HT1080 (cell line): ENCODE measurements at regions not wholly inside any gene's neighbourhood (a gene's known extent, or its start where the extent isn't known, plus 50 kb on each side); places are given as distances from the start of the nearest gene placed in this dataset.

Experiments
- DNase-seq: peaks from one replicate; pipeline ENCODE4 v3.0.0-alpha.2; 2015; ENCODE audit warnings: low read depth

DNA sequence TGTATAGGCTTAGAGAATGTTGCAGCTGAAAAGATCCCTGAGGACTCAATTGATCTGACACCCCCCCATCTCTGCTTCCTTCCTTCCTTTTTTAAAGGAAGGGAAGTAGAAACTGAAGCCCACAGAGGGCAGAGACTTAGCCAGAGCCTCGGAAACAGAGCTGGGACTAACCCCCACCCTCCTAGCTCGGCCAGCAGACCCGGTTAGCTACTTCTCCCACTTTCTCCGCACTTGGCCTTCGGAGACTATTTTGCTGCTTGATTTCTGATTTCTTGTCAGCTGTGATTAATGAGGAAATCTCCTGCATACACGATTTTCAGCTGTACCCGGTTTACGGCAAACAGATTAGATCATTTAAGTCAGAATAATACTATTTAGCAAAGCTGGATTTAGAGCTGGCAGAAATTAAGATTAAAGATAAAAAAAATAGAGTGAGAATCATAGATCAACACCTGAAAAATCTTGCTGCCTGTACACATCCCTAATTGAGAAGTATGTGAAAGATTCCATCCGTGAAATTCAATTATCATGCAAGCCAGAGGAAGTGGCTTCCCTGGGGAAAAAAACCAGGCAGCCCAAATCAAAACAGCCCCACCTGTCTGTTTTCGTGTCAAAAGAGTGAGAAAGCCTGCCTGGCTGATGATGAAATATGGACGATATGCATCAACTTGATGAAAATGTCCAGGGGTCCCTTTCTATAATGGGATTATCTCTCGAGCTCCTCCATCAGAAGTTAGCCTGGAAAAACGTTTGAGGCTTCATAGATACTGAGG is 159.5 kb upstream of the SHB start:
- no peak for DNase-seq

DNA sequence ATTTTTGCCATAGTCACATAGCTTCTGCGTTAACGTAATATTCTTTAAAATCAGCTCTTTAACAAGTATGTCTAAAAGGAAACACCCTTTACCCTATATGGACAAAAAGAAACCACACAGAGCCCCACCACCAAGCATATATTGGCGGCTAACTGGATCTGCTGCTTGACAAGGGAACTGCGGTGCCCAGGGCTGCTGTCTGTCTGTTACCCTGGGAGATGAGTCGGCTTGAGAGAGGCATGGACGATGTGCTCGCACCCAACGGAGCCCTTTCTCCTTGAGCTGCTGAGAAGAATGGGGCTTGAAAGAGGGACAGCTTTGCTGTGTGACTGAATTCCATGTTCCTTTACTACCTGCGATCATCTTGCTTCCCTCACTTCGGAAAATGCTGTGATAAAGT is 158.6 kb upstream of the SHB start:
- peak; percentile 13 for DNase-seq

DNA sequence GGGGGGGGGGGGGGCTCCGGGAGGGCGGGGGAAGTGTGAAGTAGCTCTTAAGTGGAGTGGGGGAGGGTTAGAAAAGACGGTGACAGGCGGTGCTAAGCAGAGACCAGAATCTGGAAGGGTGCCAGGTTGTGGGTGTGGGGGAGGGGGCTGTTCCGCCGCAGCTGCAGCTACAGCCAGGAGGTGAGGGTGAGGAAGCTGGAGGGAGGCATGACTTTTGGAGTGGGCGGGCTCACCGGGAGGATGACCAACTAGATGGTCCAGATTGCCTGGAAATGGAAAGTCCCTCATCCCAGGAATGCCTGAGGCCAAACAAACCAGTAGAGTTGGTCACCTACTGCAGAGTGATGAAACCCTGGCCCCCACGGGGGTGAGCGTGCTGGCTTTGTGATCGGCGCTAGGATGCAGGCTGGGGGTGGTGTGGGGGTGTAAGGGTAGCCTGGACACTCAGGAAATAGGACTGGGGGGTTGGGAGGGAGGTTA is 158.1 kb upstream of the SHB start:
- peak; percentile 71 for DNase-seq

DNA sequence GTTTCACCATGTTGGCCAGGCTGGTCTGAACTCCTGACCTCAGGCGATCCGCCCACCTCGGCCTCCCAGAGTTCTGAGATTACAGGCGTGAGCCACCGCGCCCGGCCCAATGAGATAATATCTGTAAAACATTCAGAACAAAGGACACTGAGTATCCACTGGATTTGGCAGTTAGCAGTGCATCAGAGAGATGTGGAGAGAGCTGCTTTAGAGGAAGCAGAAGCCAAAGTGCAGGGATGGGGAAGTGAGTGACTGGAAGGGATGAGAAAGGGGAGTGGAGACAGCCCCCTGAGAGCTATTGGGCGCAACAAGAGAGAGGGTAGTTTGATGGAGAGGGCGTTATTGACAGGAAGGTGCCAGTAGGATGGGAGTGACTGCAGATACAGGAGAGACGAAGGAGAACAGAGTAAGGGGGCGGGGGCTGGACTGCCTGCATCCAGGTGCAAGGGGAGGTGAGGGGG is 157.5 kb upstream of the SHB start:
- DNase-seq = no peak

DNA sequence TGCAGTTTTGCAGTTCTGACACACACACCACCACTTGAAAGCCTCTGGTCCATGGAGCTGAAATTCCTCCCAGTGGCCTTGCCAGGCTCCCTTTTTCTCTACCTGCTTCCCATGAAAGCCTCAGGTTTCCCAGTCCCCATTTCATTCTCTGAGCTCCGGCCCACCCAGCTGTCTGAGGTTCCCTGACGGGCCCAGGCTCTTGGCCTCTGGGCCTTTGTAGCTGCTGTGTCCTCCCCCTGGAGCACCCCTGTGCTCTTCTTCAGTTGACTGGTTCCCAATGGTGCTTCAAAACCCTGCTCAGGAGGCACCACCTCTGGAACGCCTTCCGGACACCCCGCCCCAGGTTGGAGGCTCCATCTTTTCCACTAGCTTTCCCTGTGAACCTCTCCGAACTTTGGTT is 155.9 kb upstream of the SHB start:
- DNase-seq = no peak

DNA sequence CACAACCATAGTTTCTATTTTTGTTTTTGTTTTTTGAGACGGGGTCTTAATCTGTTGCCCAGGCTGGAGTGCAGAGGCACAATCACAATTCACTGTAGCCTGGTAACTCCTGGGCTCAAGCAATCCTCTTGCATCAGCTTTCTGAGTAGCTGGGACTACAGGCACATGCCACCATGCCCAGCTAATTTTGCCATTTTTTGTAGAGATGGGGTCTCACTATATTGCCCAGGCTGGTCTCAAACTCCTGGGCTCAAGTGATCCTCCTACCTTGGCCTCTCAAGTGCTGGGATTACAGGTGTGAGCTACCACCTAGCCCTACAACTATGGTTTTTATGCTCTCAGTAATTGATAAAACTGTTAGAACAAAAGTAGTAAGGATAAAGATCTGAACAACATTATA is 147.5 kb upstream of the SHB start:
- no peak for DNase-seq

DNA sequence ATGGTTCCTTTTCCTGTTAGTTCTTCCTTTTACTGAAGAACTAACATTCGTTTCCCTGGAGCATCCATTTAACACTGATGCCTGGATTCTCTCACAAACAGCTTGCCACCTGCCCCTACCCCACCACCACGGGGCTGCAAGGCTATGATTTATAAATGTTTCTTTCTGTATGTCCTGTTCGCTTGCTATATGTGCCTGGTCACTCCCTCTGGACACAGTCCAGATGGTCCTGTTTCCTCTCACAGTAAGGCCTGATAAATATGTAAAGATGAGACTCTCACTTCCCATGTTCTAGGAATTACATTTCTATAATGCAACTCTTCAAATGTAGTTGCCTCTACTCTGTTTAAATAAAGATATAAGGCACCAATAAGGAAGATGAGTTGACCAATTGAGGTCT is 146.4 kb upstream of the SHB start:
- no peak for DNase-seq

DNA sequence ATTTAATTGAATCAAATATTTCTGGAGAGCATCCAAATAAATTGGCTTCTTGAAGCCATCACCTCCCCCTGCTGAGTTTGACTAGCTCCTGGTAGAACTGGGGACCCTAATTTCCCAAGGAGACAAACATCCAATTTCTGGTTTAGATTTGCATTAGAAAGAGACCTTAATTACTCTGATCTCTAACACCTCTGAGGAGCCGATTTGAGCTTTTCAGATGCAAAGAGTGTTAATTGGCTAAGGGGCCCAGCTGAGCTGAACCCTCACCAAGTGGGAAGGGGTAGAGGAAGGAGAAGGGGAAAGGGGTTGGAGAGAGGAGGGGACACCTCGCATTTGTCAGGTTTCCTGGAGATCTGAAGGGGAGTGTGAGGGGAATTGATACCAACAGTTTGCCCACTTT is 145.4 kb upstream of the SHB start:
- DNase-seq = no peak

DNA sequence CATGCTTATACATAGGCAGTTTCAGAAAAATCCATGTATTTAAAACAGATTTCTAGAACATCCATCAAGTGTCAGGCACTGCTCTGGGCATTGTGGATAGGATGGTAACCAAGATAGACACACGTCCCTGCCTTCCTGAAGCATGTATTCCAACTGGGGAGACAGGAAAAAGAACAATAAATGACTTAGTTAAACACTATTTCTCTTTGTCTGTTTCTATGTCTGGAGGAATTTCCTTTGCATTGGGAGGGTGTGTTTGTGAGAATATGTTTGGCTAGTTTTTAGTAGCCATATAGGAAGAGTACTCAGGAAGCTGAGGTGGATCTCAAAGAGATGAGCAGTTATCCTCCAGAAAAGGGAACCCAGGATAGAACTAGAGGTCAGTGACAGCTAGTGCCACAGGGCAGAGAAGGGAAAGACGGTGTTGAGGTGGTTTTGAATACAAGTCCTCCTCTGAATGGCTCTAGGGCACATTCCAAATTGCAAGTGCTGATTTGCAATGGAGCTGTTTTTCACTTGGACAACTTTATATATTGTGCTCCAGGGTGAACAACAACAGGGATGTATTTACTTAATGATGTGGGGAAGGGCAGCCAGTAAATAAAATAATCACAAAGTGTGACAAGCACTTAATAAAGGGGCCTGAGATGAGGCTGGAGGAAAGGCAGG is 144.7 kb upstream of the SHB start:
- no peak for DNase-seq

DNA sequence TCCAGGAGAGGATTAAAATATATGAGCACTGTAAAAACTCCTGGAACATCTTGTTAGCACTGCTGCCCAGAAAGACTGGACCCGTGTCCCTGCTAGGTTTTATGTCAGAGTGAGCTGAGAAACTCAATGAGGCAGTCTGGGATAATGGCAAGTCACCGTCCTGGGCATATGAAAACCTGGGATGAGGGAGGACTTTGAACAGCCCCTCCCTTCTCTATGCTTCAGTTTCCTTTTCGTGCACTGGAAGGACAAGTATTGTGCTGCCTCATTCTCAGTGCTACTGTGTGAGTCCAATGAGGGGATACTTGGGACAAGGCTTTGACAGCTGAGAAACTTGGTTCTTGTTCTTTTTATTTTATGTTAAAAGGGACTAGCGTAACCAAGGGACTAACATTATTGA is 143.0 kb upstream of the SHB start:
- no peak for DNase-seq

DNA sequence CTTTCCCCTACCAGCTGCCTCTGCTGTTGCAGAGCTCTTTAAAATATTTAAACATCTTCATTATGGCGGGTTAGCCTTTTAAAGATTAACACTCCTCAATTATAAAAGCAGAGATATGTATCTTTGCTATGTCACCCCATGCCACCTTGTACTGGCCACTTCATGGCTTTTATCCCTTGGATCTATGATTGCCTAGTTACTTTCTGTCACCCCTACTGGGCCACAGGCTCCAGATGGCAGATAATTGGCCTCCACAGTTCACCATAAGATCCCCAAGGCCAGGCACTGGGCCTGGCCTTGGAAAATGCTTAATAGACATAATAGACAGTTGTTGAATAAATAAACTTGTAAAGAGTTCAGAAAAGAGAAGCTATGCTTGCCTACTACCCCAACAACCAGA is 142.0 kb upstream of the SHB start:
- no peak for DNase-seq

DNA sequence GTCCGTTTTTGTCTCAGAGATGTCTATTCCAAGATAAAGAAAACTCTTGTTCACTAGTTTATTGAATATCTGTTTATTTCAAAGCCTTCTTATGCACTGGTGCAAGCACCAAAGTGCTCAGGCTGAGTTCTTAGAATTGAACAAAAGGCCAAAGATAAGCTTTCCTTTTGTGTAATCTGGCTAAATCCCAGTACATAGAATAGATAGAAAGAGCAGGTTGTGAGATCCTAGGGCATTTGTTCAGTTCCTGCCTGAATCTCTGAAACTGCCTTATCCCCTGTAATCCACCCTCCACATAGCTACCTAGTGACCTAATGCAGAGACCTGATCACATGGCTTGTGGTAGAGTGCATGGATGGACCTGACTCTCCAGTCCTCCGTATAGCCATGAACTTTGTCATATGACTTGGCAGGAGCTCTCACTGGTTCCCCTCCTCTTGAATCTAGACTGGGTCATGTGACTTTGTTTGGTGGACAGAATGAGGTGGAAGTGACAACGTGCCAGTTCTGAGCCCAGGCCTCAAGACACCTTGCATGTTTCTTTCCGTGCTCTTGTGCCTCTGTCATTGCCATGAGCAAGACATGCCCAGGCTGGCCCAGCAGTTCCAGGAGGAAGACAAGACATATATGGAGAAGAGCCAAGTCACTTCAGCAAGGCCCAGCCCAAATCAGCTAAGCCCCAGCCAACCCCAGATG is 139.3 kb upstream of the SHB start:
- DNase-seq = no peak

DNA sequence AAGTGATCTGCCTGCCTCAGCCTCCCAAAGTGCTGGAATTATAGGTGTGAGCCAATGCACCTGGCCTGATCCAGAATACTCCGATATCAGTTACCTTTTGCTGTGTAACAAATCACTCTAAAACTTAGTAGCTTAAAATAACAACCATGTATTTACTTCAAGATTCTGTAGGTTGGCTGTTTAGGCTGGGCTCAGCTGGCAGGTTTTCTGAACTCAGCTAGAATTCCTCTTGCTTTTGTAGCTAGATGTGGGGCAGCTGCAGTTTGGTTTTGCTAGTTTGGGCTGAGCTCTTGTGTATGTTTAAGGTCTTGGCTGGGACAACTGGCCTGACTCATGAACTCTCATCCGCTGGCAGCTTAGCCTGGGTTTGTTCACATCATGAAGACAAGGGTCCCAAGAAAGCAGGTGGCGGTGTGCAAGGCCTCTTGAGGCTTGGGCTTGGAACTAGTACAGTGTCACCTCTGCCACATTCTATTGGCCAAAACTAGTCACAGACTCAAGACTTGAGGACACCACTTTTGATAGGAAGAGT is 138.3 kb upstream of the SHB start:
- peak; percentile 17 for DNase-seq

DNA sequence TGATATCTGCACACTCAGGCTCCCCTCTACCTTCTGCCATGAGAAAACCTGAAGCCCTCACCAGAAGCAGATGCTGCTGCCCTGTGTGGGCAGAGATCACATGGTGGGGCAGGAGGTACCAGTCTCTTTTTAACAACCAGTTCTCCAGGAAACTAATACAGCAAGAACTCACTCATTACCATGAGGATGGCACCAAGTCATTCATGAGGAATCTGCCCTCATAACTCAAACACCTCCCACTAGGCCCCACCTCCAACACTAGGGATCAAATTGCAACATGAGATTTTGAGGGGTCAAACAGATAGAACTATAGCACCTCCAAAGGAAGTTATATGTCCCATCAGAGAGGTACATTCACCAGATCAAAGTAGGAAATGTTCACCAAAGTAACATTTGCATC is 136.3 kb upstream of the SHB start:
- DNase-seq = peak; percentile 48

DNA sequence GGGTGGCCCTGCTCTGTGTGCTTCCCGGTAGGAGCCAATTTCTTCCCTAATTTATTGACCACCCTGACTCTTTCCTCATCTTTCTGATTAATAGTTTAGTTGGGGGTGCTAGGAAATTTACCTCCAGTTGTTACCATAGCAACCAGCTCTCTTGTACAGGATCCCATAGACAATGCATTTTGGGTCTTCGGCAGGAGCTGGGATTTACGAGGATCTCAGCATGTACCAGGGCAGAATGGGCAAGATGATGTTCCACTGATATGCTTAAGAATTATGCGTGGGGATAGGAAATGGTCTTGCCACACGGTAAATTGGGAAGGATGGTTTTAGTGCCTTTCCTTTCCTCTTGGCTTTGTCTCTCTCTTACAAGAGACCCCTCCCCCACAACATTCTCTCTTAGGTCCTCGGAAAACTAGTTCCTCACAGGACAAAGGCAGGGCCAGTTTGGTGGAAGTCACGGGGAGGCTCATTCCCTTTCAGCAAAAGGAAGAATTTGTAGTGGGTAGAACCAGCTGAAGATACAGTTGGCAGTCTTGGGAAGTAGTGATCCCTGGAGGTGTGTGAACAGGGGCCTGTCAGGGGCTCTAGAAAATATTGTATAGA is 133.4 kb upstream of the SHB start:
- no peak for DNase-seq

DNA sequence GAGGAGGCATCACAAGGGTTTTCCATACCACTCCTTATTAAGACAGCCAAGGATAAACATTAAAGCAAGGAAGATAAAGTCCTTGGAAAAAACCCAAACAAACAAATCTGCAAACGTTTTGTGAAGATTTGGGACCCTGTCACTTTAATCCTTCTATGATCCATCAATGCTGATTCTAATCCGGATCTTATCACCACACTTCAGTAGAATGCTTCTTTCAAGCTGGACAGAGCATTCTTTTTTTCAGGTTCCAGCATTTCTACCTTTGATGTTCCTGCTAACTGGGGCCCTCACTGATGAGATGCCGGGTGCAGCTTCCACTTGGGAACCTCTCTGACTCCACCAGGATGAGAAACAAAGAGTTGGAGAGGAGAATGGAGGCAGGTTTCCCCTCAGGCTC is 132.8 kb upstream of the SHB start:
- no peak for DNase-seq

DNA sequence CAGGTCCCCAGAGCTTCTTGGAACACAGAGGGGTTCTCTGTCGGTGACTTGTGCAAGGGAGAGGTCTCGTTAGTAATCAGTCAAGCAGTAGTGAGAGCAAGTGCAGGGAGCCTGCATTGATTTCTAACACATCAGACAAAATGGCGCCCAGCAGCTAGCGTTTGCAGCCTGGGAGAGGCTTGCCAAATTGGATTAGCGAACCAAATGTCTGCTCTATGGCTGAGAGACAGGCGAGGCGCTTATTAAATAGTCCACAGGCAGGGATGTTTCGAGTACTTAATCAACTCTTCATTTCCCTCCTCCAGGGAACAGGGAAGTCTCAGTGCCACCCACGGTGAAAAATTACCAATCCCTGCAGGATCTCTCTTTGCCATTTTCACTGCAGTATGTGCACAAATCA is 131.4 kb upstream of the SHB start:
- no peak for DNase-seq

DNA sequence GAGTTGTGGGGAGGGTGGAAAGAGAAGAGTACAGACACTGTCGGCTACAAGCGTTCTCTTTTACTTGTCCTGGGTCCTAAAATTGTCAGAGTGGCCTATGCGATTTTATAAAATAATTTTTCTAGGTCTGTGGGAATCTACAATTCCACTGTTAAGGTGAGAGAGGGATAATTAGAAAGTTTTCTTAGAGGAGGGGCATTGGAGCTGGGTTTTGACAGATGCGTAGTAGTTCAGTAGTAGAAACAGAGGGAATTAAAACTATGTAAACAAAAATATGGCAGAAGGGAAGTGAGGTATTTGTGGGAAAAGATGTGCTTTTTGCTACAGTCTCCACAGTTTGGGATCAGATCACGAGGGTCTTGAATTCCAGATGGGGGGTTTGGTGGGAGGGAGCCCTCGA is 129.1 kb upstream of the SHB start:
- no peak for DNase-seq

DNA sequence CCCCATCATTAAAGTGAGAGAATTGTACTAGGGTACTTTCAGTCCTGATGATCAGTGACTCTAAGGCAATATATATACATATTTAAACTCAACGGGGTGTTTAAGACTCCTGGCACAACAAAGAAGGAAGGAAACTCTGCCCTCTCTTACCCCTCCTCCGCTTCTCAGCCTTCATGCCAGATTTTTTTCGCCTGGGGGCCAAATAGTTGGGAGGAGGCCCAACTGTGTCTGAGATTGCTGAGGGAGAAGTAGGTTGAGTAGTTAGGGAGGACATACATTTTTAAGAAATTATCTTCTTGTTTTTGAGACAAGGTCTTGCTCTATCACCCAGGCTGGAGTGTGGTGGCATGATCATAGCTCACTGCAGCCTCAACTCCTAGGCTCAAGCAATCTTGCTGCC is 127.7 kb upstream of the SHB start:
- no peak for DNase-seq

DNA sequence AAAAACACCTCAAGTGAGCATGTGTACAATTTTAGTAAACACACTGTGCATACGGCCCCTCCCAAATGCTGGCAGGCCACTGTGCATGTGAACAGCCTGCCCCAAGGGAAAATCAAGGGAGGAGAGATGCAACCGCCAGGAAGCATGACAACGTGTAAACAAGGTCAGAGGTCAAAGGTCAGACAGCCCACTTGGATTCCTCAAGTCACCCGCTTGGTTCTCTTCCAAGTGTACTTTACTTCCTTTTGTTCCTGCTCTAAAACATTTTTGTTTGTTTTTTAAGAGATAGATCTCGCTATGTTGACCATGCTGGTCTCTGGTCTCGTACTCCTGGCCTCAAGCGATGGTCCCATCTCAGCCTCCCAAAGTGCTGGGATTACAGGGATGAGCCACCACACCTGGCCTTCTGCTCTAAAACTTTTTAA is 126.7 kb upstream of the SHB start:
- no peak for DNase-seq

DNA sequence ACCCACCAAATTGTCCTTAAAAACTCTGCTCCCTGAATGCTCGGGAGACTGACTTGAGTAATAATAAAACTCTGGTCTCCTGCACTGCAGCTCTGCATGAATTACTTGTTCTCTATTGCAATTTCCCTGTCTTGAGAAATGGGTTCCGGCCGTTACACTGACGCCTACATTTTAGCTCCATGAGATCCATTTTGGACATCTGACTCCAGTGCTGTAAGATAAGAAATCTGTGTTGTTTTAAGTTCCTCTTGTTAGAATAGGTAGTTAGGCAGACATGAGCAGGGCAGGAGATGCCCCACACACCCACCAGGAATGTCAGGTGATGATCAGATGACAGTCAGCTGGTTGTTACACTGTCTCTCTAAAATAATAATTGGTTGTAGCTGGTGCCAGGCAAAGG is 125.8 kb upstream of the SHB start:
- no peak for DNase-seq
